ENCODE measurements at regions not wholly inside any gene's neighbourhood (a gene's known extent, or its start where the extent isn't known, plus 50 kb on each side); places are given as distances from the start of the nearest gene placed in this dataset.
A peak's percentile ranks its signal among the peaks of the same experiment; 100 is the strongest.

DNA sequence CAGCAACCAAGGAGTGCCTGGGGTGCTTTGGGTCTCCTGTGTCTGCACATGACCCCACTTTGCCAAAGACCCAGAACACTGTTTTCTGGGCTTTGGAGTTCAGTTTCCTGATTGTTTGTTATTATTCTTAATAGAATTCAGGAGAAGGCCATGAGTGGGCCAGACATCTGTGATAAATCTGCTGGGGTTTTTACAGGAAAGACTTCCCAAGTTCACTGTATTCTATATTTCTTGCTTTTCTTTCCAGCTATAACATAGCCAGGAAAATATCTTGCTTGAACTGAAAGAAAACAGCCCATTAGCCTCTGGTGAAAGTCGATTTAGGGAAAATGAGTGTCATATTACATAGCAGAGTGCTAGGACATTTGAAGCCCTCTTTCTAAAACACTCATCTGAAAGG lies 345.1 kb upstream of the USP24 start (continued):
- TF ChIP-seq RARB (CRISPR knock-in tag; IDR thresholded peaks at IDR 0.05) (no peak), KDM1A (IDR thresholded peaks at IDR 0.05; ENCODE audit: low read depth) (no peak), NFE2L2 (conservative IDR thresholded peaks at IDR 0.05; ENCODE audit: low read length) (no peak), ZC3H11A (IDR thresholded peaks at IDR 0.05) (no peak), ZFP36 (IDR thresholded peaks at IDR 0.05; ENCODE audit: borderline replicate concordance, partially characterized antibody) (no peak)

- no peak for FAIRE-seq
- CTCF ChIA-PET: no interaction called here
Observed at GRCh38 chr1:55559842-55560241, 344.7 kb upstream of the USP24 start.

DNA sequence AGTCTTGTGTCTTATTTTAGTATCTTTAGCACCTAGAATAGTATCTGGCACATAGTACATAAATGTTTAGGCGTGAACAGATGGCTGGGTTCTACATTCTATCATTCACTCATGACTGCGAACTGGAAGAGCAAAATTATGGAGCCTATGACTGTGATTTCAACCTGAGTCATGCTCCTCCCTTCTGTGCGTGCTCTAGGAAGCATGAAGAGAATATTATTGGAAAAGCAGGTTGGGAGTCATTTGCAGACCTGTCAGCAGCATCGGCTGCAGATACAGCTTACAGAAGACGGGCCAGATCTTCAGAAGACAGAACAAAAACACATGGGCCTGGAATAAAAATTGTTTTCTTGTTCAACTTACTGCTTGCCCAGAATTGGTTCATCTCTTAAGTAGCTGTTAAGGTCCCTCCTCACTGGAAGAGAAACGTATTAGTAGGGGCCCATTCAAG lies 344.0 kb upstream of the USP24 start:
- no peak for DNase-seq (ENCODE audit: low read depth in 1 of 2, low spot score in 1 of 2)
- H3K4me2 ChIP-seq: no peak overlapping the region
- POLR2A ChIA-PET: no interaction called here
- H3K9me3 ChIP-seq: no peaks in the 10 kb centered on the region
- no peak overlapping the region for H3K4me3 ChIP-seq
- no peak for ATAC-seq
- no peaks in the 10 kb centered on the region for H3K4me1 ChIP-seq
- no peak for TF ChIP-seq ZC3H11A (IDR thresholded peaks at IDR 0.05)
- no peak for TF ChIP-seq NR3C1 (IDR thresholded peaks at IDR 0.05)
- TF ChIP-seq PHF8 (IDR thresholded peaks at IDR 0.05; ENCODE audit: borderline replicate concordance, low read depth): no peak
- TF ChIP-seq SMC3 (IDR thresholded peaks at IDR 0.05): no peak
- no peak for TF ChIP-seq RCOR1 (IDR thresholded peaks at IDR 0.05; ENCODE audit: low read depth, low read length)
- TF ChIP-seq FOSB (CRISPR knock-in tag; IDR thresholded peaks at IDR 0.05): no peak
- no peak for TF ChIP-seq EP300 (IDR thresholded peaks at IDR 0.05)
- no peak for TF ChIP-seq RAD21 (conservative IDR thresholded peaks at IDR 0.05 in 1 of 2, IDR thresholded peaks at IDR 0.05 in 1 of 2)
- TF ChIP-seq, protein P1, sequence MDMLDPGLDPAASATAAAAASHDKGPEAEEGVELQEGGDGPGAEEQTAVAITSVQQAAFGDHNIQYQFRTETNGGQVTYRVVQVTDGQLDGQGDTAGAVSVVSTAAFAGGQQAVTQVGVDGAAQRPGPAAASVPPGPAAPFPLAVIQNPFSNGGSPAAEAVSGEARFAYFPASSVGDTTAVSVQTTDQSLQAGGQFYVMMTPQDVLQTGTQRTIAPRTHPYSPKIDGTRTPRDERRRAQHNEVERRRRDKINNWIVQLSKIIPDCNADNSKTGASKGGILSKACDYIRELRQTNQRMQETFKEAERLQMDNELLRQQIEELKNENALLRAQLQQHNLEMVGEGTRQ (IDR thresholded peaks at IDR 0.05): no peak
- no peak for TF ChIP-seq MYC (IDR thresholded peaks at IDR 0.05; ENCODE audit: borderline replicate concordance, low read length)
- no peak for TF ChIP-seq HOXB13 (CRISPR knock-in tag; IDR thresholded peaks at IDR 0.05; ENCODE audit: low read depth)
- TF ChIP-seq, protein P2, sequence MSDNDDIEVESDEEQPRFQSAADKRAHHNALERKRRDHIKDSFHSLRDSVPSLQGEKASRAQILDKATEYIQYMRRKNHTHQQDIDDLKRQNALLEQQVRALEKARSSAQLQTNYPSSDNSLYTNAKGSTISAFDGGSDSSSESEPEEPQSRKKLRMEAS (IDR thresholded peaks at IDR 0.05): no peak
- no peak for TF ChIP-seq EHF (CRISPR knock-in tag; IDR thresholded peaks at IDR 0.05)
- TF ChIP-seq HMGXB4 (CRISPR knock-in tag; IDR thresholded peaks at IDR 0.05; ENCODE audit: borderline replicate concordance): no peak
- no peak for TF ChIP-seq HOXA7 (CRISPR knock-in tag; IDR thresholded peaks at IDR 0.05)
- TF ChIP-seq REST (IDR thresholded peaks at IDR 0.05): no peak
- no peak for TF ChIP-seq NFE2L2 (conservative IDR thresholded peaks at IDR 0.05; ENCODE audit: low read length)
- no peak for TF ChIP-seq MAZ (IDR thresholded peaks at IDR 0.05; ENCODE audit: borderline replicate concordance, low read depth, low read length)
- H3K27ac ChIP-seq: peak overlapping the region in 1 of 2 experiments; percentile 51; a peak in 1 of 6 replicates
- FAIRE-seq: no peak
- CTCF ChIA-PET: interaction anchor here (1.1 kb wide), 1 partner anchor 14 kb away, joined by 3 read pairs; no protein-coding TSS in a partner anchor
- WGBS (ENCODE audit: missing lambda C conversion rate): 87% methylated on average over 6 of the region's 6 CpGs

More at GRCh38 chr1:55559842-55560241, 344.7 kb upstream of the USP24 start:
- WGBS (ENCODE audit: missing lambda C conversion rate): 88% methylated on average over 6 of the region's 6 CpGs
- no peak for ATAC-seq
- no peak for TF ChIP-seq FOSB (CRISPR knock-in tag; IDR thresholded peaks at IDR 0.05)
- TF ChIP-seq HOXA7 (CRISPR knock-in tag; IDR thresholded peaks at IDR 0.05): no peak
- no peak for TF ChIP-seq POLR2A (IDR thresholded peaks at IDR 0.05; ENCODE audit: low read length)
- no peak for TF ChIP-seq PBX3 (IDR thresholded peaks at IDR 0.05)
- no peak for TF ChIP-seq KDM5A (IDR thresholded peaks at IDR 0.05)
- no peak for TF ChIP-seq GATA3 (IDR thresholded peaks at IDR 0.05; ENCODE audit: borderline replicate concordance)
- no peak for TF ChIP-seq MAFK (IDR thresholded peaks at IDR 0.05; ENCODE audit: partially characterized antibody)
- TF ChIP-seq MAZ (IDR thresholded peaks at IDR 0.05; ENCODE audit: borderline replicate concordance, low read depth, low read length): no peak
- no peak for TF ChIP-seq ZNF302 (CRISPR knock-in tag; IDR thresholded peaks at IDR 0.05)
- no peak for DNase-seq (ENCODE audit: low read depth in 1 of 2, low spot score in 1 of 2)
- no peaks in the 10 kb centered on the region for H3K4me1 ChIP-seq
- H3K27ac ChIP-seq: 0 out of 6 replicates have a peak overlapping the region, but pooled peaks of 1 of the 2 experiments have one; percentile 16
- POLR2A ChIA-PET: no interaction called here
- H3K4me3 ChIP-seq: no peak overlapping the region
- H3K9me3 ChIP-seq: no peaks in the 10 kb centered on the region
- no peak overlapping the region for H3K4me2 ChIP-seq
